Neutrophil (primary cell): ENCODE measurements at regions not wholly inside any gene's neighbourhood (a gene's known extent, or its start where the extent isn't known, plus 50 kb on each side); places are given as distances from the start of the nearest gene placed in this dataset.

Experiments used
- H3K27ac ChIP-seq: fragments of 200-600 bp; sonication (generic); 2 replicates; pipeline ENCODE4 v1.5.1; 2016; ENCODE audit warnings: mild to moderate bottlenecking, moderate library complexity
- H3K27me3 ChIP-seq: fragments of 200-600 bp; sonication (generic); 2 replicates; pipeline ENCODE4 v1.6.0; 2016; ENCODE audit warnings: mild to moderate bottlenecking
- H3K36me3 ChIP-seq: fragments of 200-600 bp; sonication (generic); 2 replicates; pipeline ENCODE4 v1.5.1; 2017
- H3K4me1 ChIP-seq, 2 experiments: fragments of 200-600 bp in 1 of 2; sonication (generic) in 1 of 2; 1 replicate in 1 of 2; 2 replicates in 1 of 2; pipeline versions ENCODE4 v1.5.1 to v1.6.1; 2013 to 2016; ENCODE audit warnings: low read depth in 1 of 2, low read length in 1 of 2, mild to moderate bottlenecking in 1 of 2, moderate library complexity in 1 of 2; ENCODE audit not compliant: control insufficient read depth in 1 of 2, insufficient read depth in 1 of 2
- H3K4me3 ChIP-seq, 2 experiments: fragments of 200-600 bp in 1 of 2; sonication (generic) in 1 of 2; 1 replicate in 1 of 2; 2 replicates in 1 of 2; pipeline ENCODE4 v1.5.1; 2013 to 2016; ENCODE audit warnings: low read depth in 1 of 2, low read length in 1 of 2, mild to moderate bottlenecking in 1 of 2, moderate library complexity in 1 of 2
- H3K9me3 ChIP-seq: fragments of 200-600 bp; sonication (generic); 2 replicates; pipeline ENCODE4 v1.5.1; 2016
- TF ChIP-seq, protein P1 (sequence below): fragments of 200-600 bp; sonication (generic); IDR thresholded peaks from 2 replicates; pipeline ENCODE4 v1.5.1; 2016; ENCODE audit warnings: antibody characterized with exemption

DNA sequence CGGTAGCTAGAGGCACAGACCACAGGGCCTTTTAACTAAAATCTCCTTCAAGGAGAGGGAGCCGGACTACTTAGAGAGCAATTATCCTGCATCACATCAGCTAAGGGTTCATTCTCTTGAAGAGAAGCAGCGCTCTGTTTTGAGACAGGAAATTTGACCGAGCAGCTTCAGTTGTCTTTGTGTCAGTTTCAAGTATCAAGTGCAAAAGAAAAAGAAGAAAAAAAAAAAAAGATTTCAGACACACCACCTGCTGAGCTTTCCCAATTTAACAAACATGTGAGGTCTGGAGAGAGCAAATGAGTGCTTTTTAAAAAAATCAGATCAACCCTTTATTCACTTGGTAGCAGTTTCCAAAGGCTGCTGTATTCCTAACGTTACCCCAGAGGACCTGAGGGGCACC is 273.5 kb upstream of the POU3F2 start:
- Histone ChIP-seq H3K27me3 (no peaks in the 10 kb centered on the region), H3K4me3 (no peak overlapping the region), H3K36me3 (no peaks in the 10 kb centered on the region), H3K9me3 (no peaks in the 10 kb centered on the region), H3K27ac (no peak overlapping the region), H3K4me1 (no peaks in the 10 kb centered on the region)
- TF ChIP-seq, protein P1, sequence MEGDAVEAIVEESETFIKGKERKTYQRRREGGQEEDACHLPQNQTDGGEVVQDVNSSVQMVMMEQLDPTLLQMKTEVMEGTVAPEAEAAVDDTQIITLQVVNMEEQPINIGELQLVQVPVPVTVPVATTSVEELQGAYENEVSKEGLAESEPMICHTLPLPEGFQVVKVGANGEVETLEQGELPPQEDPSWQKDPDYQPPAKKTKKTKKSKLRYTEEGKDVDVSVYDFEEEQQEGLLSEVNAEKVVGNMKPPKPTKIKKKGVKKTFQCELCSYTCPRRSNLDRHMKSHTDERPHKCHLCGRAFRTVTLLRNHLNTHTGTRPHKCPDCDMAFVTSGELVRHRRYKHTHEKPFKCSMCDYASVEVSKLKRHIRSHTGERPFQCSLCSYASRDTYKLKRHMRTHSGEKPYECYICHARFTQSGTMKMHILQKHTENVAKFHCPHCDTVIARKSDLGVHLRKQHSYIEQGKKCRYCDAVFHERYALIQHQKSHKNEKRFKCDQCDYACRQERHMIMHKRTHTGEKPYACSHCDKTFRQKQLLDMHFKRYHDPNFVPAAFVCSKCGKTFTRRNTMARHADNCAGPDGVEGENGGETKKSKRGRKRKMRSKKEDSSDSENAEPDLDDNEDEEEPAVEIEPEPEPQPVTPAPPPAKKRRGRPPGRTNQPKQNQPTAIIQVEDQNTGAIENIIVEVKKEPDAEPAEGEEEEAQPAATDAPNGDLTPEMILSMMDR, result no peak

DNA sequence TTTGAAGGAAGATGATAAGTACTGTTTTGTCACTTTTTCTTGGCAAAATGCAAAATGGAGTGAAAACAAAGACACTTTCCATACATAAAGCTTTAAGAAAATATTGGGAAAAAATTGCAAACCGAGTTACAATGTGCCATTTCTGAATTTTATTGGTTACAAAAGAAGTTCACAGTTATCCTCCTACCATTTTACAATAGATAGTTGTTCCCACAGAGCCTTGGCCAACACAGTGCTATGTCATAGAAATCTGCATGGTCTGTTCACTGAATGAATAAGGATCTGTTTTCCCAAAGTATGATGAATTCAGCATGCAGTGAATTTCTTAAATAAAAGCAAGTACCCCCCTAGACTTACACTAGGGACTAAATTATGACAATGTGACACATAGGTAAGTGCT is 268.2 kb upstream of the POU3F2 start:
- Histone ChIP-seq H3K4me3 (no peak overlapping the region), H3K27ac (no peak overlapping the region), H3K36me3 (no peaks in the 10 kb centered on the region), H3K27me3 (no peaks in the 10 kb centered on the region), H3K9me3 (no peaks in the 10 kb centered on the region), H3K4me1 (no peaks in the 10 kb centered on the region)
- TF ChIP-seq, protein P1, result no peak

DNA sequence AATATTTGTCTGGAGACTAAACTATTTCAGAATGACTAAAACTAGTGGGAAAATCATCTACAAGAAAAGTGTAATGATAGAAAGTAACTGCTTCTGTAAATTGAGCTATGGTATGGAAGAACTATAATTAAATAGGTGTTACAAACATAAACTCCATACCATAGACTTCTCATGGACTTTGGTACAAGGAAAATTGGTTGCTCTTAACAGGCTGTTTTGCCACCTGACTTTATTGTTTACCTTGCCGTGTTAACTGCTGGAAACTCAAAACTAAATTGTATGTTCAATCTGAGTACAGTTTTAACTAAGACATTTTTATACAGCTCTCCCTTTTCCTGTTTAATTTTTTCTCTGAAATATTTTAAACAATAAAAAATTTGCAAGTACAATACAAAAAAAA is 261.8 kb upstream of the POU3F2 start:
- Histone ChIP-seq H3K36me3 (no peaks in the 10 kb centered on the region), H3K4me1 (no peaks in the 10 kb centered on the region)

DNA sequence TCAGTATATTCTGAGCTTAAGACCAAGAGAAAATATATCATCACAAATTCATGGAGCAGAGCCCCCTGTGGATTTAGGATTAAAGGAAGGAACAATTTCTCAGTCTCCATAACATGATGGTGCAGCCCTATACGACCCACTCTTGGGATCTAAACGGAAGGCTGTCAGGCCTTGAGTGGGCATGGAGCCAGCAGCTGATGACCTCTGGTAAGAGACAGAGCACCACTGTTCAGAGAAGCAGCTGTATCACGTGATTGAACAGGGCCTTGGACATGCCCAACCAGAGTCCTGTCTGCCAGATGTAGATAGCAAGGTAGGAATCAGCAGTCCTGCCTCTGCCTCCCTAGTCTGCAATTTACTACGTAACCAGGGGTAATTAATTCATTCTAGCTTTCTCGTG is 259.4 kb upstream of the POU3F2 start:
- no peaks in the 10 kb centered on the region for H3K36me3 ChIP-seq
- no peaks in the 10 kb centered on the region for H3K4me1 ChIP-seq
- H3K27ac ChIP-seq, result no peak overlapping the region
- no peaks in the 10 kb centered on the region for H3K27me3 ChIP-seq
- TF ChIP-seq, protein P1, result no peak
- no peaks in the 10 kb centered on the region for H3K9me3 ChIP-seq
- no peak overlapping the region for H3K4me3 ChIP-seq

More for the DNA sequence above, 261.8 kb upstream of the POU3F2 start:
- H3K9me3 ChIP-seq, result no peaks in the 10 kb centered on the region
- H3K4me3 ChIP-seq, result no peak overlapping the region
- H3K27ac ChIP-seq, result no peak overlapping the region
- TF ChIP-seq, protein P1, result no peak
- H3K27me3 ChIP-seq, result no peaks in the 10 kb centered on the region

DNA sequence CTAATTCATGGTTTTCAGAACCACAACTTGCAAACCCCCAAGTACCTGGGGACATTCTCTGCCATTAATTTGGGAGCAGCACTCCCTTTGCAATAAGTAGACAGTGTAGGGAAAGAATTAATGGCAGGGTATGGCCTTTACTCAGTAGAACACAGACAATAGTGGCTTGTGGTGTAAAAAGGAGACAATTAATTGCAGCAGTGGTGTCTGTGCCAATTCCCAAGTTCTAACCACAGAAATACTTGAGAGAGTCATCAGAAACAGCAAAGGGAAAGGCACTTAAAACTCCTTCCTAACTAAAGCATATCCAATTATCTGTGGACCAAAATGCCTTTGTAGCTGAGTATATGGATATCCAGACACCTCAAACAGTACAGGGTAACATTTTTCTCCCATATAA is 257.6 kb upstream of the POU3F2 start:
- no peak overlapping the region for H3K27ac ChIP-seq
- TF ChIP-seq, protein P1, result no peak
- H3K27me3 ChIP-seq, result no peaks in the 10 kb centered on the region
- no peak overlapping the region for H3K4me3 ChIP-seq
- no peaks in the 10 kb centered on the region for H3K4me1 ChIP-seq
- H3K36me3 ChIP-seq, result no peaks in the 10 kb centered on the region
- H3K9me3 ChIP-seq, result no peaks in the 10 kb centered on the region

DNA sequence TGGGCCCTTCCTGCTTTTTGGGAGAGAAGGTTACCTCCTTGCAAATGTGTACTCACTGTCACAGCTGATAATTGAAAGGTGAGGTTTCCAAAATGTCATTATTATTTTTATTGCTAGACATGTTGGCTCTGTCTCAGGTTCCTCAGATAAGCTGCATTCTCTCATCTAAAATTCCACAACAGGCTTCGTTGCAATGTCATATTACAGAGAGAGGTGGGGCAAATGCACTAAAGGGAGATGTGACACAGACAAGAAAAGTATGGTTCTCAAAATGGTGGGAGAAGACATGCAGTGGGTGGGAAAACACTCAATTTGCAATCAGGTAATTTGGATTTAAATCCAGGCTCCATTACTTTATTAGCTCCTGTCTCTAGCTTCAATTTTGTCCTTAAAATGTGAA is 256.4 kb upstream of the POU3F2 start:
- Histone ChIP-seq H3K36me3 (no peaks in the 10 kb centered on the region), H3K4me1 (no peaks in the 10 kb centered on the region), H3K27ac (no peak overlapping the region), H3K4me3 (no peak overlapping the region), H3K27me3 (no peaks in the 10 kb centered on the region), H3K9me3 (no peaks in the 10 kb centered on the region)
- TF ChIP-seq, protein P1, result no peak
